Activated effector memory CD4-positive, alpha-beta T cell treated with anti-CD3 and anti-CD28 coated beads, Interleukin-2, amount 50 U/mL, for 16 hours (primary cell): ENCODE measurements at regions not wholly inside any gene's neighbourhood (a gene's known extent, or its start where the extent isn't known, plus 50 kb on each side); places are given as distances from the start of the nearest gene placed in this dataset.

ENCODE experiments used
- DNase-seq: peaks from one replicate; pipeline ENCODE4 v3.0.0-alpha.2; 2020

GRCh38 chr12:107322063-107322462, 228.7 kb upstream of the CRY1 start:
- no peak for DNase-seq

GRCh38 chr12:107325075-107325608, 231.8 kb upstream of the CRY1 start:
- DNase-seq: no peak

GRCh38 chr12:107326237-107326636, 232.9 kb upstream of the CRY1 start:
- no peak for DNase-seq

- no peak for DNase-seq
Measured at GRCh38 chr12:107327651-107328182, 234.4 kb upstream of the CRY1 start.

GRCh38 chr12:107328442-107329133, 235.2 kb upstream of the CRY1 start:
- no peak for DNase-seq

- no peak for DNase-seq
Measured at GRCh38 chr12:107329569-107330324, 236.4 kb upstream of the CRY1 start.

- DNase-seq: no peak
Measured at GRCh38 chr12:107330831-107331431, 237.6 kb upstream of the CRY1 start.

- DNase-seq: no peak
Measured at GRCh38 chr12:107331471-107331870, 238.1 kb upstream of the CRY1 start.

GRCh38 chr12:107331912-107332311, 238.6 kb upstream of the CRY1 start:
- no peak for DNase-seq

- DNase-seq: no peak
Measured at GRCh38 chr12:107332743-107333142, 239.4 kb upstream of the CRY1 start.

GRCh38 chr12:107335802-107336570, 242.6 kb upstream of the CRY1 start:
- no peak for DNase-seq

- DNase-seq: no peak
Measured at GRCh38 chr12:107336695-107337094, 243.3 kb upstream of the CRY1 start.

GRCh38 chr12:107337346-107338095, 244.2 kb upstream of the CRY1 start:
- no peak for DNase-seq

- no peak for DNase-seq
Measured at GRCh38 chr12:107339487-107339886, 246.1 kb upstream of the CRY1 start.

- DNase-seq: no peak
Measured at GRCh38 chr12:107339932-107340331, 246.6 kb upstream of the CRY1 start.

GRCh38 chr12:107340898-107341297, 247.5 kb upstream of the CRY1 start:
- DNase-seq: no peak

- DNase-seq: no peak
Measured at GRCh38 chr12:107344035-107344808, 250.9 kb upstream of the CRY1 start.

GRCh38 chr12:107347261-107347660, 253.9 kb upstream of the CRY1 start:
- DNase-seq: no peak

- no peak for DNase-seq
Measured at GRCh38 chr12:107349008-107349747, 255.8 kb upstream of the CRY1 start.

GRCh38 chr12:107349839-107350238, 256.5 kb upstream of the CRY1 start:
- no peak for DNase-seq
